LNCaP clone FGC (cell line): ENCODE measurements at regions not wholly inside any gene's neighbourhood (a gene's known extent, or its start where the extent isn't known, plus 50 kb on each side); places are given as distances from the start of the nearest gene placed in this dataset.

Source experiments
- DNase-seq: peaks from one replicate; pipeline ENCODE4 v3.0.0-alpha.2; 2011; ENCODE audit warnings: low read depth
- H3K4me3 ChIP-seq: 2 replicates; pipeline ENCODE4 v1.5.1; 2011; ENCODE audit warnings: mild to moderate bottlenecking, low read depth, low read length, control low read depth
- TF ChIP-seq, protein P1 (sequence below): IDR thresholded peaks from 2 replicates; pipeline ENCODE4 v1.5.1; 2012; ENCODE audit warnings: mild to moderate bottlenecking; ENCODE audit not compliant: control insufficient read depth, insufficient read depth; ENCODE audit errors: extremely low read depth

DNA sequence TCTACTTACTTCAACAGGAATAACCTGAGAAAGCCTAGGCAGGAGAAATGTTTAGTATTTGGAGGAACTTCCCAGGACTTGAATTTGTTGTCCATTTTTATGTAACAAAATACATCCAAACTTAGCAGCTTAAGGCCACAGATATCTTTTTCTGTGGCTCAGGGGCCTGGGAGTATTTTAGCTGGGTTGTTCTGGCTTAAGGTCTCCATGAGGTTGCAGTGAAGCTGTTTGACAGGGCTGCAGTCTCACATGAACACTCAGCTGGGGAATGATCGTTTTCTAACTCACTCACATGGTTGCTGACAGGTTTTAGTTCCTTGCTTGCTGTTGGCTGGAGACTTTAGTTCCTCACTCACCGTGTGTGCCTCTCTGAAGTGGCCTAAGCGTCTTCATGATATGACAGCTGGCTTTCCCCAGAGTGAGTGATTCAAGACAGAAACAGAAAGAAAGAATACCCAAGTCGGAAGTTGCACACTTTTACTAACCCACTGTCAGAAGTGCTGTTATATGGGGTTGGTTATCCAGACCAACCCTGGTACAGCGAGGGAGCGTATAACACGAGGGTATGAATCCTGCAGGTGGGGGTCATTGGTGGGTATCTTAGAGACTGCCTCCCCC is 229.7 kb upstream of the TBL1XR1 start:
- TF ChIP-seq, protein P1, sequence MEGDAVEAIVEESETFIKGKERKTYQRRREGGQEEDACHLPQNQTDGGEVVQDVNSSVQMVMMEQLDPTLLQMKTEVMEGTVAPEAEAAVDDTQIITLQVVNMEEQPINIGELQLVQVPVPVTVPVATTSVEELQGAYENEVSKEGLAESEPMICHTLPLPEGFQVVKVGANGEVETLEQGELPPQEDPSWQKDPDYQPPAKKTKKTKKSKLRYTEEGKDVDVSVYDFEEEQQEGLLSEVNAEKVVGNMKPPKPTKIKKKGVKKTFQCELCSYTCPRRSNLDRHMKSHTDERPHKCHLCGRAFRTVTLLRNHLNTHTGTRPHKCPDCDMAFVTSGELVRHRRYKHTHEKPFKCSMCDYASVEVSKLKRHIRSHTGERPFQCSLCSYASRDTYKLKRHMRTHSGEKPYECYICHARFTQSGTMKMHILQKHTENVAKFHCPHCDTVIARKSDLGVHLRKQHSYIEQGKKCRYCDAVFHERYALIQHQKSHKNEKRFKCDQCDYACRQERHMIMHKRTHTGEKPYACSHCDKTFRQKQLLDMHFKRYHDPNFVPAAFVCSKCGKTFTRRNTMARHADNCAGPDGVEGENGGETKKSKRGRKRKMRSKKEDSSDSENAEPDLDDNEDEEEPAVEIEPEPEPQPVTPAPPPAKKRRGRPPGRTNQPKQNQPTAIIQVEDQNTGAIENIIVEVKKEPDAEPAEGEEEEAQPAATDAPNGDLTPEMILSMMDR: no peak
- DNase-seq: no peak

DNA sequence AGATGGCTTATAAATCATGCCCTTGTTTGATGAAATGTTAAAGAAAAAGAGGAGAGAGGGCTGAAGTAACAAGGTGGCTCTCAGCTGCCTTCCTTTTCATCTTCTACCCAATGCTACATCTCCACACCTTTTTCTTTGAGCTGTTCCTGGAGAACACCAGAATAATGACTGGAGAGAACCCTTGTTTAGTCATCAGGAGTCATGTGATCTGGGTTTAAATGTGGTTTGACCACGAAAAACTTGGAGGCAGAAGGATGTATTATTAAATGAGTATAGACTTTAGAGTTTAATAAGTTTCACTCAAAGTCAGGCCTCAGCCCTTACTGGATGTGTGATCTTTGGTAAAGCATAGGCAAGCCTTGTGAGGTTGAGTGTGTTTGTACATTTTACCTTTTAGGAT is 230.3 kb upstream of the TBL1XR1 start:
- H3K4me3 ChIP-seq: no peak overlapping the region
- DNase-seq: no peak
- TF ChIP-seq, protein P1: no peak

More for the DNA sequence above, 229.7 kb upstream of the TBL1XR1 start:
- no peak overlapping the region for H3K4me3 ChIP-seq

DNA sequence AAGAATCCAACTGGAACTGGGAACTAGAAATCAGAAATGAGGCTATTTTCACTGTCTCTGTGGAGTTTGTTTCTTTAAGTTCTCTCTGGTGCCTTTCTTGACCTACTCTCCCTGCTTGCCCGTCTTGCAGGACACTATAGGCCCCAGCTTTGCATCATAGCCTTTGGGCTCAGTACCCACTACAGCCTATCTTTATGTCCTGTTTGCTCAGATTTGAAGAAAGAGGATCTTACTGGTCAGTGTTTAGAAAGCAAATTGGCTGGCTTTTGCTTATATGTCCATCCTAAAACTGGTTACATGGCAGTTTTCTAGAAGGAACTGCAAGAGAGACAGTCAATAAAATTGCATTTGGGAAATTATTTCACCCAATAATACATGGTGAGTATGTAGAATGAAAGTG is 231.8 kb upstream of the TBL1XR1 start:
- TF ChIP-seq, protein P1: no peak
- no peak for DNase-seq
- no peak overlapping the region for H3K4me3 ChIP-seq

DNA sequence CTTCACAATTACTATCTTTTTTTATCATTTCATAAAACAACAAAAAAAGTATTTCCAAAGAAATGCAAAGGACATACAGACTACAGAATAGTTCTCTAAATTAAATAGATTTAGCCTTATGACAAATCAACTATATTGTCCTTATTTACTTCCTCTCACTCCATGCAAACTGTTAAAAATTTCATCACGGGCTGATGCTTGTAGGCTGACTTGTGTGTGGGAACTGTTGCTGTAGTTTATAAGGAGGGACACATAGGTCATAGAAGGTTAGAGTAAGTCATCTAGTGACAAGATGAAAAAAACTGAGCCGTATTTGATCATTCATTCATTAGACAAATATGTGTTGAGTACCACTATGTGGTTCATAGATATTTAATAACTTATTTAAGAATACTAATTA is 232.5 kb upstream of the TBL1XR1 start:
- TF ChIP-seq, protein P1: no peak
- H3K4me3 ChIP-seq: no peak overlapping the region

DNA sequence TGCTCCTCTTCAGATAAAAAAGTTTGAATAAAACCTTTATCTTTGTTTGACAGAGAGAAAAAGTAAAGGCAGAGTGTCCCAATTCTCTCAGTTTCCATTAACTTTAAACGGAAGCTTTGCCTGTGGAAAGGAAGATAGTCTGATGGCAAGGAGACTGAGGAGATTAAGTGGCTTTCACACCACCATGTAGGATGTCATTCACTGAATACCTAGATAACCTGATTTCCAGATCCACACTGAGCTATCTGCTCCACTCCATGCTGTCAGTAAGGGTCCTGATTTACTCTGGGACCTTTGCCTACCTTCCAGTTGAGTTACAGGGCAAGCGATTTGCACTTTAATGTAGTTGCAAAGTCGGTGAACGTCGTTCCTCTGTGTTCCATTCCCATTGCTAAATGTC is 233.4 kb upstream of the TBL1XR1 start:
- DNase-seq: no peak
- TF ChIP-seq, protein P1: no peak
- no peak overlapping the region for H3K4me3 ChIP-seq

More for the DNA sequence above, 232.5 kb upstream of the TBL1XR1 start:
- DNase-seq: no peak

DNA sequence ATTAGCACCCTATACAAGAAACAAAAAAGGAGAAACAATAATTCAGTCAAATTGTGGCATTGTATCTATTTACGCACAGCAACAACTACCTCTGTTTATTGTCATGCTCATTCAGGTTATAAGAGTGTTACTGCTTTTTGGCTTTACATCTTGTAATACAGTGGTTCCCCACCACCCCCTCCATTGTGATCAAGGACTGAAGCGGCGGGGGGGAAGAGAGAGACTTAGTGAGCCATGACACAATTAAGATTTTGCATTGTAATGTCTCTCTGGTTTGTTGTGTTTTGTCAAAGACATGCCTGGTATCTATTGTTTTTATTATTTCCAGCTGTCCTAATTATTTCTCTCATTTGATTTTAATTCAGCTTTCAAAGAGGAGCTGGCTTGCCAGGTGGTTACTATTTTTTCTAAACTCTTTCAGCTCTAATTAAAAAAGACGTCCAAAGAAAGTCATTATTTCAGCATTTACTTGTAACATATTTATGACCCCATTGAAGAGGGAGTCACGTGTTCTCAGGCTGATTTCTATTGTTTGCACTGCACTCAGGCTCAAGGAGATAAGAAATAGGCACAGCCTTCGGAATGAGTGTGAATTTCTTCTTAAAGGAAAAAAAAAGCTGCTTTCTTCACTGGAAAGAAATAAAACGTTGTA is 234.4 kb upstream of the TBL1XR1 start:
- no peak for DNase-seq
- no peak overlapping the region for H3K4me3 ChIP-seq
- TF ChIP-seq, protein P1: no peak

DNA sequence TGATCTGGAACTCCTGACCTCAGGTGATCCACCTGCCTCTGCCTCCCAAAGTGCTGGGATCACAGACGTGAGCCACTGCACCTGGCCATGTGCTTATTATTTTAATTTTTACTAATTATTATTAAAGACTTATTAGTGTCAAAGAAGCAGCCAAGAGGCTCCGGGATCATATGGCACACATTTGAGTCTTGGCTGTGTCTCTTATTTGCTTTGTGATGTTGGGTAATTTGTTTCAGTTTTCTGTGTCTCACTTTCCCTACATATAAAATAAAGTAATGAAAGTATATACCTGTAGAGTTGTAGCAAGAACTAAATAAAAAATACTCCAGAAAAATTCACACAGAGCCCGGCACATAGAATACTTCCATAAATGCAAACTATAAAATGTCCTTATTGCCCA is 238.0 kb upstream of the TBL1XR1 start:
- no peak overlapping the region for H3K4me3 ChIP-seq
- TF ChIP-seq, protein P1: no peak
- DNase-seq: no peak
